H54 (cell line): ENCODE measurements at regions not wholly inside any gene's neighbourhood (a gene's known extent, or its start where the extent isn't known, plus 50 kb on each side); places are given as distances from the start of the nearest gene placed in this dataset.
"Not testable (repeated sequence)": the region's sequence is repeated elsewhere in the genome, so short reads cannot be mapped to it uniquely, and the experiment has no call there.

Experiments used
- DNase-seq: peaks from one replicate; pipeline ENCODE4 v3.0.0; 2011; ENCODE audit warnings: low spot score, mixed read lengths; ENCODE audit not compliant: insufficient read length
- FAIRE-seq: peaks from 3 replicates; lab custom pipeline; 2011; peaks lifted over from hg19 to GRCh38; lab: Jason Lieb, UNC
- POLR2A ChIP-seq: IDR thresholded peaks from 2 replicates; pipeline ENCODE4 v1.6.1; 2011; ENCODE audit warnings: low read depth, mild to moderate bottlenecking, low read length

DNA sequence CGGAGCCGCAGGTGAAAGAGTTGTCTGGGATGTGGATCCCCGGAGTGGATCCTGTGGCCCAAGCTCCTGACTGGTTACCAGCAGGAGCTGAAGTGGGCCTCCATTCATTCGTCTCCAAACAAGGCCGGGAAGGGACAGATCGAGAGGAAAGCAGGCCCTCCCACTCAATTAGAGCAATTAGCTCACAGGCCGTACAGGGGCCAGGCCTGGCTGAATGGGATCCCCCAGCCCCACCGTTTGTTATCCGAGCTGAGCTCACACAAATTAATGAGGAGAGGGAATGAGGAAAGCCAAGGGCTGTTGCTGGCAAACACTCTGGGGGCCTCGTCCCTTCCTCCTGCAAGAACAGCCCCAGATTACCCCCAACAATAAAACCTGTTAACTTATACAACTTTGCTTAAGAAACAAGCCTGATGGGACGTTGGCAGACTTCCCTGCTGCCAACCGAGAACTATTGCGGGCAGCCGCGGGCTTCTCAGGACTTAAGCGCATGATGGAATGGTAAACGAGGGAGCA, 338.0 kb downstream of the BCL11A start:
- FAIRE-seq (no peak), DNase-seq (no peak)
- no peak for TF ChIP-seq POLR2A

DNA sequence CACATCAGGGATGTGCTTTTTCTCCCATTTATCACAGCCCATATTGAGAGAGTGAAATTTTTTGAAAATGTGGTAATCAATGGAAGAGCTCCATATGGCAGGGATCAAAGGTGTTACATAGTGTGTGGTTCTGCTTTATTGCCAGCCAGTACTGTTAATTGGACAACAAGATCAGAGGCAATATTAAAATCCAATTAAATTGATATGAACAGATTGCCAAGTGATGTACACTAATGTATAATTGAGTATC, 338.9 kb downstream of the BCL11A start:
- no peak for TF ChIP-seq POLR2A
- FAIRE-seq (no peak), DNase-seq (no peak)

DNA sequence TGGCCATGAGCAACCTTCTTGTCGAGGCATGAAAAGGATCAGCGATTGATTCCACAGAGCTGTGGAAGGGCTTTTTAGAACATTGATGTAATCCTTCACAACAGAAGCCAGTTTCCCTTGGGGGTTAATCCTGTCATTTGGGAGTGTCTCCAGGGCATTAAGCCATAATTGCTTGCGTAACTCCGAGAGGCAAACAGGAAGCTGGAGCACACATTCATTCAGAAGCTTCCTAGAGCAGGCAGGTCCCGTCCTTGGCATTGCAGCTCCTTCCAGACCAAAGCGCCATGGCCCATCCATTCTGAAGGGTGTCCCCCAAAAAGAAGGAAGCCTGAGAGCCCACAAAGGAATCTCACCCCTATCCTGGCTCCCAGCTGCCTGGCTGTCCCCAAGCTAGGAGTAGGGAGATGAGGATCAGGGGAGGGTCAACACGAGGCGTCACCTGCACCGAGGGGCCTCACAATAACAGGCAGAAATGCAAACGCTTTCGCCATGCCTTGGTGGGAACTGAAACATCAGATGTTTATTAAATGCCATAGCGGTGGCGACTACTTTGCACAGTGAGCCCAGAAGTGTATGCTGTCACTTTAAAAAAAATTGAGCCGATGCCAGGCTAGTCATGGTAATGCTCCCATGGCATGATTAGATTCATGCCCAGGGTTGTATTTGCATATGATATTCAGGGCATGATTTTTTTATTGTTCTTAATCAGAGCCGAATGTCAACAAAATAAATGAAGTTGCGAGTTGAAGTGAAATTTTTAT, 339.4 kb downstream of the BCL11A start:
- no peak for TF ChIP-seq POLR2A
- no peak for DNase-seq
- no peak for FAIRE-seq

DNA sequence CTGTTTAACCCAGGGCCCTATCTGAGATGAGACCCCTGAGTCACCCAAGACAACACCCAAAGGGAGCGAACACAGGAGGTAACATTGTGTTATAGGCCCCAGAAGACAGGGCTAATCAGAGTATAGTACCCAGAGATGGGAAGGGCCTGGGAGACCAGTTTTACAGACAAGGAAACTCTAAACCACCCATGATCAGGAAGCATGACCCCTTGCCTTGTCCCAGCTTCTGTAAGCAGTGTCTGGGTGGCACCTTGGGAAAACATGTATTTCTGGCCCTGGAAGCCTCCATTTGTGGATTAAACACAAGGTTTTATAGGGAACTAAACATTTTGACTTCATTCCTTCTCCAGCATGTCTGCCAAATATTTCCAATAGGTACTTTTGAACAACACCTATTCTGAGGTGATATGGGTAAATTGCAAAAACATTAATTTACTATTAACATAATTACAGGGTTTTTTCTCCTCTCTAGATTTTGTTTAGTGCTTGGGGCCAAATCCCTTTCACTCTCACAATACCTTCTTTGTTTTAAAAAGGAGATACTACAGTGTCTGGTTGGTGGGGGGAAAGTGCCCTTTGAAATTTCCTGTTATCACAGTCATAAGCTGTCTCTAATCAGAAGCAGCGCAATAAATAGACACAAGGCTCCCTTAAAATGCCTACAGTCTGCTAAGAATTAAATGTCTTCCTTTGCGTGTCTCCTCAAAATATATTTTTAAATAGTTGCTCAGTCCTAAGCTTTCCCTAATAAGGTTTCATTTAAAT, 341.1 kb downstream of the BCL11A start:
- DNase-seq, result no peak
- no peak for TF ChIP-seq POLR2A
- FAIRE-seq, result no peak

DNA sequence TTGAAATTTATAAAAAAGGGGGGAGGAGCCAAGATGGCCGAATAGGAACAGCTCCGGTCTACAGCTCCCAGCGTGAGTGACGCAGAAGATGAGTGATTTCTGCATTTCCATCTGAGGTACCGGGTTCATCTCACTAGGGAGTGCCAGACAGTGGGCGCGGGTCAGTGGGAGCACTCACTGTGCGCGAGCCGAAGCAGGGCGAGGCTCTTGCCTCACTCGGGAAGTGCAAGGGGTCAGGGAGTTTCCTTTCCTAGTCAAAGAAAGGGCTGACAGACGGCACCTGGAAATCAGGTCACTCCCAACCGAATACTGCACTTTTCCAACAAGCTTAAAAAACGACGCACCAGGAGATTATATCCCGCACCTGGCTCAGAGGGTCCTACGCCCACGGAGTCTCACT, 364.4 kb downstream of the BCL11A start:
- not testable (repeated sequence) for DNase-seq, FAIRE-seq

DNA sequence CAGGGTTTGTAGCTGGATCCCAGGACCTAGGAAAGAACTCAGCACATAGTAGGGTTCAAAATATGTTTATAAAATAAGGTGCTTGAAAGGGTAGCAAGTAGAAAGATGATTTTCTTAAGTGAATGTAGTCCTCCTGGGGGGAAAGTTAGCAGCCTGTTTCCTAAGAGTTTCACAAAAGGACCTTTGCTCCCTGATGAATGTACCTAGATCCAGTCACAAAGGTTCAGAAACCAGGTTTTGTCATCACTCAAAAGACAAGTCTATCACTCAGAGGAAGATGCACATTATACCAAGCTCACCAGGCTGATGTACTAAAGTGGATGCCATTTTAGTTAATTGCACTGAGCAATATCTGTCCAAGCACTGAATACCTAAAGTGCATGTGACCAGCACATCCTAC, 378.2 kb downstream of the BCL11A start:
- no peak for TF ChIP-seq POLR2A
- FAIRE-seq (no peak), DNase-seq (no peak)

DNA sequence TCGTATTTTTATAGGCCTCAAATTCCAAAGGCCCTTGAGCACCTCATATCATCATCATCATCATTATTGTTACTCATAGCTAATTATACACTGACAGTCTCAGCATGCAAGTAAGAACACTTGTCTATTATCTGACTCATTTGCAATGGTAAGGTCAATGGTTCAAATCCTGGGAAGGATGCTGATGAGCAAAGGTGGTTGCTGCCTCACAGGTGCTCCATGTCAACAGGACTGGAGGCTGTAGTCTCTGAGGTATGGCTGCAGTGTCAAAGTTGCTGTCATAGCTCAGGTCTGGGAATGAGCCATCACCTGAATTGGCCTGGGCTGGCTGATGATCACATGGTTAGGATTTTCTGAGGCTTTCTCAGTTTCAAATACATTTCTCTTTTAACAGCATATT, 379.3 kb downstream of the BCL11A start:
- FAIRE-seq (no peak), DNase-seq (no peak)
- TF ChIP-seq POLR2A, result no peak

DNA sequence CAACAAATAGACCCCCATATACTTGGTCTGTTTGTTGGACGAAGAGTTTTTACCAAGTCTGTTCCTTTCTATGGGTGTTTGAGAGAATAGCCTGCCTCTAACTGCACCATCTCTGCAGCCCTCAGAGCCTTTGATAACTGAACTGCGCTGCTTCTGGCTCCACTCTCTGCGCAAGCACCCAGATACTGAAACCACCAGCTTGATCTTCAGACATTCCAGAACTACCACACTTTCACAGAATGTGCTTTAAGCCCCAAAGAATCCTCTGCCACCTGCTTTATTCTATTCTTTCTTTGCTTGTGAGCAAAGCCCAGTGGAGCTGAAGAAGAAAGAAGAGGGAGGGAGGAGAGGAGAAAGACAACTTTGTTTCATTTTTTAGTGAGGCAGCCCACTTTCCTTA, 380.7 kb downstream of the BCL11A start:
- no peak for TF ChIP-seq POLR2A
- DNase-seq (no peak), FAIRE-seq (no peak)

DNA sequence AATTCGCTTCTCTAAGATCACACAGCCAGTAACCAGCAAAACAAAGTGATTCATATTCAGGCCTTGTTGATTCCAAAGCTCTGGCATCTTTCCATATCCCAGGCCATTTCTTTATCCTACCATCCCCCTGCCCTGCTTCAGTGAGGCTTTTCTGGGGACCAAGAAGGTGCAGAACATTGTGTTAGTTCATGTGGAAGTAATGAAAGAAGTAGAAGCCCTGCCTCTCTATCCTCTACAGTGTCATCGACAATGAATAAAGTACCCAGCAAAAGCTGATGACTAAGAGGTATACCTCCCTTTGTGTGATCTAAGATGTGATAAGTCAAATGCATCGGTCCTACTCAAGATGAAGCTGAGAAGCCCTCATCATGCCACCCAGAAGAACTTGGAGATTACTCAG, 383.2 kb downstream of the BCL11A start:
- DNase-seq (no peak), FAIRE-seq (no peak)
- no peak for TF ChIP-seq POLR2A

DNA sequence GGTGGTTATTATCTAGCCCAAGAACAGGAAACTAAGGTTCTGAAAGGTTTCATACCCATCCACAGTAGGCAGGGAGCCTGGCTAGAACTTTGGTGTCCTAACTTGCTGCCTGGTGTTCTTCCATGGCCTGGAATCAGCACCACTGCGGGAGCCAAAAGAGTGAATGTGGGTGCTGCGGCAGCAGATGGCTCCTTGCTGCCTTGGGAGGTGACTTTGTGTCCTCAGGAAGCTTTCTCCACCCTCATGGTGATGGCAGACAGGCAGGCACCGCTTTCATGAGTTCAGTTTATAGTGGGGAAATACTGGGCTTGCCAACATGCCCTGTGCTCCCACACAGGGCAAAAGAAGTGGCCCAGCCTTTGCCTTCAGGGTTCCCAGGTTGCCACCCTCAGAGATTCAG, 385.2 kb downstream of the BCL11A start:
- TF ChIP-seq POLR2A, result no peak
- FAIRE-seq, result no peak
- no peak for DNase-seq

DNA sequence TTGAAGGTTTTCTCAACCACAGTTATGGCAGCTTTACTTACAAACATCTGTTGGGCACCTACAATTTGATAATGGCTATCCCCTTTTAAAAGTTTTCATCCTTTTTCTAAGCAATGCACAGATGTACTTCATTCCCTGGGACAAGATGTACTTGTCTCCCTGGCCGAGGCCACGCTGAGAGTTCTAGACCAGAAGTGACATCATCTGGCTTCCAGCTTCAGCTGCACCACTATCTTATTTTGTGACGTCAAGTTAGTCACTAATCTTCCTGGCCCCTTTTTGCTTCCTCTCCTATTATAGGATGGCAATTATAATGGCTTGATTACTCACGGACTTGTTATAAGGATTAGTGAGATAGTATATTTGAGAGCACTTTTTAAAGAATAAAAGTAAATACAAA, 386.4 kb downstream of the BCL11A start:
- TF ChIP-seq POLR2A, result no peak
- DNase-seq (no peak), FAIRE-seq (no peak)

DNA sequence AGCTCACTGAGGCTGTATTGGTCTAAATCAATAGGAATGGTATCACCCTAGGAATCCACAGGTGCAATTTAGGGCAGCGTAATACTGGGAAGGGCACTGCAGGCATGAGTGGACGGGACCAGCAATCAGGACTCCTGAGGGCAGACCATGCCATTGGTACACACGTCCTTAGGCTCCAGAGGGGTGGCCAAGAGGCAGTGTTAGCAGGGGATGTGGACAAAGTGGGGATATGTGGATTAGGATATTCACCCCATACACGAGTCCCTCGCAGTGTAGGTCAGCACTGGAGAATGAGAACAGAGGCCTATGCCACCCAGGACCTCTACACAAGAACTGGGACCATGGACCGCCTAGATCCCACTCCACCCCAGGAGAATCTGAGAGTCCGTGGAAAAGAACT, 389.8 kb downstream of the BCL11A start:
- FAIRE-seq, result no peak
- no peak for DNase-seq
- no peak for TF ChIP-seq POLR2A

DNA sequence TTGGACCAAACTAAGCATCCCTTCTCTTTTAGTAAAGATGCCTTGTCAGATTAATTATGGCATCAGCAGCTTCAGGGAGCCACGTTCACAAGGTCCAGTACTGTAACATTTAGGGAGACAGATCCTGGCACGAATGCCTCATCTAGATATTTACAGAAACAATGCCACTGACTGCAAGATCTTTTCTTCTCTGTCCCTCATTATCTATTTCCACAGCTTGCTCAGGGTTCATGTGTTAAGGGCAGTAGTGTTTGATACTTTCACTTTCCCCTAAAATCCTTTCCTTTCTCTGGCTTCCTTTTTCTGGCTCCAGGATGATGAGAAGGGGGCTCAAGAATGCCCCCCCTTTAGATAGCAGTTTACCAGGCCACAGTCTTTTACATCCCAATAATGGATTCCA, 393.9 kb downstream of the BCL11A start:
- DNase-seq, result no peak
- TF ChIP-seq POLR2A, result no peak
- FAIRE-seq, result no peak

DNA sequence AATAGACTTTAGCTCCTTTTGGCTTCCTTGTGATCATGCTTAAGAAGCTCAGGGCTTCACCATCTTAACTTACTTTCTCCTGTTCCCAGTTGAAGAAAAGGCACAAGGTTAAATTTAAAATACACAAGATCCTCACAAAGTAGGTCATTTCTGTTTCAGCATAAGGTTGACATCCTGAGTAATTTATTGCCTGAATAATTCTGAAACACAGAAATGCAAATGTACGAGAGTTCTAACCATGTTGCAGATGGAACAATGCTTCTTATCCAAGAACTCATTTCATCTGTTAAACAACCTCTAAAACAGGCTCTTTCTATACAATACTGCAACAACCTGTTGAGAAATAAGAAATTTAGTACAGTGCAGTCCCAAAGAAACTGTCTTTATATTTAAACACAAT, 395.2 kb downstream of the BCL11A start:
- FAIRE-seq (no peak), DNase-seq (no peak)
- no peak for TF ChIP-seq POLR2A

DNA sequence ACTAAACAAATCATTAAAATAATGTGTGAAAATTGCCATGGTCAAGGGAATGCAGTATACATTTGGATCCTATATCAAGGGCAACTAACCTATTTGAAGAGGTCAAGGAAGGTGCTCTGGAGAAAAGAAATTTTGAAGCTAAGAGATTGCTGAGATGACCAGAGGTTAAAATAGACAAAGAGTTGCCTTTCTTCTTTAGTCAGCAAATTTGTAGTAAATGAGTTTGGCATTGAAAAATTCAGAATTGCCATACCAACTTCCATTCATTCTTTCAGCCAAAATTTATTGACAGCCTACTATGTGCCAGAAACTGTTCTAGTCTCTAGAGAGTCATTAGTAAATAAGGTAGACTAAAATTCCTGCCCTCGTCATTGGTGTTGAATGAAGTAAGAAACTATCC, 396.2 kb downstream of the BCL11A start:
- FAIRE-seq, result no peak

DNA sequence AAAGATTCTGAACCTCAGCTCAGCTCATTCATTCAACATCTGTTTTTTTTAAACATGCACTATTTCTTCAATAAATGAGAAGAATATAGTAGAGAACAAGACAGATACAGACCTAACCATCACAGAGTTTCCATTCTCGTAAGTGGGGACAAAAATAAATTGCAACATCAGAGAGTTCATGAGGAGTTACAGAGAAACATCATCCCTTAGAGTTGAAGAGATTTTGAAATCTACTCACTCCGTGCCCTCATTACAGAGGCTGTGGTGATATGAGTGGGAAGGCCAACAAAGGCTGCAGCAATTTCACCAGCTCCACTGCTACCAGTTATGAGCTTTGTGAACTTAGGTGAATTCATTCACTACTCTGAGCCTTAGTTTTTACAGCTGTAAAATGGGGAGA, 399.3 kb downstream of the BCL11A start:
- DNase-seq (no peak), FAIRE-seq (no peak)
- no peak for TF ChIP-seq POLR2A

More for the DNA sequence above, 396.2 kb downstream of the BCL11A start:
- DNase-seq, result no peak
- TF ChIP-seq POLR2A, result no peak
